ENCODE measurements at regions not wholly inside any gene's neighbourhood (a gene's known extent, or its start where the extent isn't known, plus 50 kb on each side); places are given as distances from the start of the nearest gene placed in this dataset.
"Not testable (repeated sequence)": the region's sequence is repeated elsewhere in the genome, so short reads cannot be mapped to it uniquely, and the experiment has no call there.

- no peak for DNase-seq (ENCODE audit: low read depth in 2 of 2)
Observed at GRCh38 chr2:76170856-76171255, 460.1 kb upstream of the GCFC2 start.

- DNase-seq (ENCODE audit: low read depth in 2 of 2): no peak
Observed at GRCh38 chr2:76170009-76170384, 459.3 kb upstream of the GCFC2 start.

GRCh38 chr2:76169276-76170008 is 458.7 kb upstream of the GCFC2 start:
- no peak for DNase-seq (ENCODE audit: low read depth in 2 of 2)

- no peak for DNase-seq (ENCODE audit: low read depth in 2 of 2)
Observed at GRCh38 chr2:76163860-76164259, 453.1 kb upstream of the GCFC2 start.

- DNase-seq (ENCODE audit: low read depth in 2 of 2): no peak
Observed at GRCh38 chr2:76160670-76161069, 450.0 kb upstream of the GCFC2 start.

- DNase-seq (ENCODE audit: low read depth in 2 of 2): no peak
Observed at GRCh38 chr2:76159042-76159648, 448.4 kb upstream of the GCFC2 start.

- no peak for DNase-seq (ENCODE audit: low read depth in 2 of 2)
Observed at GRCh38 chr2:76157531-76157930, 446.8 kb upstream of the GCFC2 start.

- DNase-seq (ENCODE audit: low read depth in 2 of 2): no peak
Observed at GRCh38 chr2:76154981-76155380, 444.3 kb upstream of the GCFC2 start.

- DNase-seq (ENCODE audit: low read depth in 2 of 2): no peak
Observed at GRCh38 chr2:76149846-76150245, 439.1 kb upstream of the GCFC2 start.

- DNase-seq (ENCODE audit: low read depth in 2 of 2): not testable (repeated sequence)
Observed at GRCh38 chr2:76139303-76139702, 428.6 kb upstream of the GCFC2 start.

- DNase-seq (ENCODE audit: low read depth in 2 of 2): no peak
Observed at GRCh38 chr2:76128622-76129021, 417.9 kb upstream of the GCFC2 start.

GRCh38 chr2:76120176-76120575 is 409.5 kb upstream of the GCFC2 start:
- no peak for DNase-seq (ENCODE audit: low read depth in 2 of 2)

- DNase-seq (ENCODE audit: low read depth in 2 of 2): no peak
Observed at GRCh38 chr2:76089683-76090082, 379.0 kb upstream of the GCFC2 start.

- no peak for DNase-seq (ENCODE audit: low read depth in 2 of 2)
Observed at GRCh38 chr2:76083248-76083647, 372.5 kb upstream of the GCFC2 start.

- DNase-seq (ENCODE audit: low read depth in 2 of 2): no peak
Observed at GRCh38 chr2:76082509-76082908, 371.8 kb upstream of the GCFC2 start.

- DNase-seq (ENCODE audit: low read depth in 2 of 2): no peak
Observed at GRCh38 chr2:76080154-76080553, 369.4 kb upstream of the GCFC2 start.

- DNase-seq (ENCODE audit: low read depth in 2 of 2): no peak
Observed at GRCh38 chr2:76075126-76075525, 364.4 kb upstream of the GCFC2 start.

- no peak for DNase-seq (ENCODE audit: low read depth in 2 of 2)
Observed at GRCh38 chr2:76073992-76074604, 363.4 kb upstream of the GCFC2 start.

- no peak for DNase-seq (ENCODE audit: low read depth in 2 of 2)
Observed at GRCh38 chr2:76050196-76050595, 339.5 kb upstream of the GCFC2 start.

- no peak for DNase-seq (ENCODE audit: low read depth in 2 of 2)
Observed at GRCh38 chr2:76044701-76045100, 334.0 kb upstream of the GCFC2 start.

- DNase-seq (ENCODE audit: low read depth in 2 of 2): no peak
Observed at GRCh38 chr2:76039505-76039904, 328.8 kb upstream of the GCFC2 start.

GRCh38 chr2:76027761-76028160 is 317.0 kb upstream of the GCFC2 start:
- no peak for DNase-seq (ENCODE audit: low read depth in 2 of 2)

- no peak for DNase-seq (ENCODE audit: low read depth in 2 of 2)
Observed at GRCh38 chr2:76019128-76019527, 308.4 kb upstream of the GCFC2 start.
